SH-SY5Y (cell line): ENCODE measurements at regions not wholly inside any gene's neighbourhood (a gene's known extent, or its start where the extent isn't known, plus 50 kb on each side); places are given as distances from the start of the nearest gene placed in this dataset.

Experiments used
- GATA2 ChIP-seq: IDR thresholded peaks from 2 replicates; pipeline ENCODE4 v1.6.1; 2011; ENCODE audit warnings: mild to moderate bottlenecking, low read depth, low read length
- GATA3 ChIP-seq: IDR thresholded peaks from 2 replicates; pipeline ENCODE4 v1.6.1; 2011; ENCODE audit warnings: low read depth, mild to moderate bottlenecking, low read length, moderate library complexity

DNA sequence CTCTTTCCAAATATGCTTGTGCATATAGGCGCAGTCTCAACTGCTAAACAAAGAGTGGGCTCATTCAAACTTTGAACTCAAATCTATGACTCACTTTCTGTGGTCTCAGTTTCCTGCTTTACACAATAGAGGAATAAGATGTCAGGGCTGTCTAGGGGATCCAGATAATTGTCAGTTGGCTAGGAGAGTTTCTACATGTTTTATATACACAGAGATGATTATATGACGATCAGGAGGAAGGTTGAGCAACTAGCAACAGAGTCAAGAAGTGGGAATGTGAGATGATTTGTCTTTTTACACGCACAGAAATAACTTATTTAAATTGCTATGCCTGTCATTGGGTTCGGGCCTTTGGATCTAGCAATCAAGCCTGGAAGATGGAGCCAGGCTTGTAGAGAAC, 299.4 kb upstream of the LYPLAL1 start:
- no peak for TF ChIP-seq GATA3
- TF ChIP-seq GATA2 = no peak
